Neuronal stem cell (in vitro differentiated cells): ENCODE measurements at regions not wholly inside any gene's neighbourhood (a gene's known extent, or its start where the extent isn't known, plus 50 kb on each side); places are given as distances from the start of the nearest gene placed in this dataset.

Experiments
- DNase-seq: peaks from one replicate; pipeline ENCODE4 v3.0.0-alpha.2; 2013; ENCODE audit warnings: low spot score
- H2AFZ ChIP-seq: one replicate; pipeline ENCODE4 v1.6.1; 2013; ENCODE audit warnings: mild to moderate bottlenecking, low read length, inconsistent platforms
- H2AK5ac ChIP-seq: 2 replicates; pipeline ENCODE4 v1.6.1; 2013; ENCODE audit warnings: low read depth, mild to moderate bottlenecking, inconsistent platforms, low read length, moderate library complexity, mixed read lengths
- H2BK120ac ChIP-seq: 2 replicates; pipeline ENCODE4 v1.6.1; 2013; ENCODE audit warnings: low read depth, mild to moderate bottlenecking, inconsistent platforms, low read length, moderate library complexity, mixed read lengths
- H2BK12ac ChIP-seq: one replicate; pipeline ENCODE4 v1.6.1; 2013; ENCODE audit warnings: low read length, inconsistent platforms
- H2BK15ac ChIP-seq: 2 replicates; pipeline ENCODE4 v1.6.1; 2013; ENCODE audit warnings: mild to moderate bottlenecking, low read length, inconsistent platforms, mixed read lengths
- H2BK5ac ChIP-seq: one replicate; pipeline ENCODE4 v1.6.1; 2013; ENCODE audit warnings: inconsistent platforms, mild to moderate bottlenecking, low read length, moderate library complexity
- H3K14ac ChIP-seq: one replicate; pipeline ENCODE4 v1.6.1; 2013; ENCODE audit warnings: low read length, inconsistent platforms
- H3K18ac ChIP-seq: 2 replicates; pipeline ENCODE4 v1.6.1; 2013; ENCODE audit warnings: low read length, inconsistent platforms
- H3K23ac ChIP-seq: 2 replicates; pipeline ENCODE4 v1.6.1; 2013; ENCODE audit warnings: low read depth, mild to moderate bottlenecking, mixed read lengths, low read length, inconsistent platforms; ENCODE audit not compliant: poor library complexity
- H3K27ac ChIP-seq: replicated peaks from 3 replicates; pipeline ENCODE4 v1.5.1; 2013; ENCODE audit warnings: low read length, inconsistent platforms
- H3K27me3 ChIP-seq, 3 experiments: 2 replicates each; pipeline ENCODE4 v1.6.1; 2013; ENCODE audit warnings: low read length in 3 of 3, mild to moderate bottlenecking in 2 of 3, inconsistent platforms in 1 of 3, low read depth in 1 of 3, mixed read lengths in 1 of 3, moderate library complexity in 1 of 3; ENCODE audit not compliant: control insufficient read depth in 3 of 3, insufficient read depth in 3 of 3
- H3K36me3 ChIP-seq, 2 donors: replicated peaks in 1 of 2; 2 replicates each; pipeline ENCODE4 v1.6.1; 2013; ENCODE audit warnings: low read length in 2 of 2; ENCODE audit not compliant: control insufficient read depth in 2 of 2, insufficient read depth in 2 of 2
- H3K4ac ChIP-seq: 2 replicates; pipeline ENCODE4 v1.6.1; 2013; ENCODE audit warnings: inconsistent platforms, mild to moderate bottlenecking, low read length, moderate library complexity
- H3K4me1 ChIP-seq, 2 donors: 1 replicate in 1 of 2; 2 replicates in 1 of 2; pipeline ENCODE4 v1.6.1; 2013; ENCODE audit warnings: low read length in 2 of 2, low read depth in 1 of 2; ENCODE audit not compliant: control insufficient read depth in 2 of 2, insufficient read depth in 1 of 2
- H3K4me2 ChIP-seq: one replicate; pipeline ENCODE4 v1.6.1; 2013; ENCODE audit warnings: mild to moderate bottlenecking, low read length, inconsistent platforms; ENCODE audit not compliant: insufficient read depth, poor library complexity, severe bottlenecking
- H3K4me3 ChIP-seq, 2 donors: 2 replicates each; pipeline ENCODE4 v1.5.1; 2013; ENCODE audit warnings: low read length in 2 of 2, mild to moderate bottlenecking in 2 of 2, inconsistent platforms in 1 of 2, moderate library complexity in 1 of 2
- H3K79me1 ChIP-seq: one replicate; pipeline ENCODE4 v1.6.1; 2013; ENCODE audit warnings: low read depth, mild to moderate bottlenecking, inconsistent platforms, low read length, moderate library complexity
- H3K9ac ChIP-seq: one replicate; pipeline ENCODE4 v1.6.1; 2013; ENCODE audit warnings: mild to moderate bottlenecking, low read depth, low read length, inconsistent platforms; ENCODE audit not compliant: poor library complexity
- H3K9me3 ChIP-seq, 2 donors: replicated peaks in 1 of 2; 2 replicates each; pipeline versions ENCODE3 to v1.6.1; 2013; ENCODE audit warnings: low read length in 2 of 2, mild to moderate bottlenecking in 2 of 2, inconsistent platforms in 1 of 2, low read depth in 1 of 2, mixed read lengths in 1 of 2, moderate library complexity in 1 of 2; ENCODE audit not compliant: control insufficient read depth in 2 of 2, insufficient read depth in 1 of 2
- H4K8ac ChIP-seq: one replicate; pipeline ENCODE4 v1.6.1; 2013; ENCODE audit warnings: low read depth, mild to moderate bottlenecking, inconsistent platforms, low read length, moderate library complexity
- H4K91ac ChIP-seq: one replicate; pipeline ENCODE4 v1.6.1; 2013; ENCODE audit warnings: low read length, low read depth, mild to moderate bottlenecking, inconsistent platforms; ENCODE audit not compliant: poor library complexity
- WGBS, 2 donors: extraction: QIAGEN DNeasy Blood & Tissue Kit; methylation state at CpG; one replicate each; pipeline ENCODE4 v1.1.7; 2013; ENCODE audit warnings: missing lambda C conversion rate in 2 of 2, mixed read lengths in 1 of 2; ENCODE audit not compliant: insufficient read length in 2 of 2, insufficient replicate concordance in 1 of 2; ENCODE audit errors: extremely low coverage in 2 of 2; 5-methylcytosine and 5-hydroxymethylcytosine counted together

- Histone ChIP-seq H4K8ac (no peak overlapping the region), H2BK120ac (no peak overlapping the region), H3K36me3 (no peaks in the 10 kb centered on the region), H3K23ac (no peak overlapping the region), H2BK12ac (no peak overlapping the region), H2BK5ac (no peak overlapping the region), H2BK15ac (no peak overlapping the region), H2AK5ac (no peak overlapping the region), H4K91ac (no peak overlapping the region), H3K27me3 (no peaks in the 10 kb centered on the region), H3K14ac (no peak overlapping the region), H3K9ac (no peak overlapping the region), H2AFZ (no peak overlapping the region), H3K18ac (no peak overlapping the region), H3K79me1 (no peaks in the 10 kb centered on the region), H3K4ac (no peak overlapping the region), H3K27ac (no peak overlapping the region), H3K9me3 (no peaks in the 10 kb centered on the region), H3K4me3 (no peak overlapping the region), H3K4me1 (no peaks in the 10 kb centered on the region), H3K4me2 (no peak overlapping the region)
- no peak for DNase-seq
- no CpG with 5 or more reads among the region's 3 CpGs for WGBS, 2 donors
Measured at GRCh38 chr4:45131020-45131419, 404.7 kb upstream of the GNPDA2 start.

- Histone ChIP-seq H3K14ac (no peak overlapping the region), H3K4ac (no peak overlapping the region), H3K23ac (no peak overlapping the region), H4K8ac (no peak overlapping the region), H3K9me3 (no peaks in the 10 kb centered on the region), H2BK15ac (no peak overlapping the region), H3K36me3 (no peaks in the 10 kb centered on the region), H2AK5ac (no peak overlapping the region), H2BK12ac (no peak overlapping the region), H3K9ac (no peak overlapping the region), H2AFZ (no peak overlapping the region), H2BK5ac (no peak overlapping the region), H3K27ac (no peak overlapping the region), H2BK120ac (no peak overlapping the region), H3K4me2 (no peak overlapping the region), H3K18ac (no peak overlapping the region), H3K27me3 (no peaks in the 10 kb centered on the region), H3K4me3 (no peak overlapping the region), H3K79me1 (no peaks in the 10 kb centered on the region), H4K91ac (no peak overlapping the region), H3K4me1 (no peaks in the 10 kb centered on the region)
- WGBS, 2 donors, result no CpG with 5 or more reads among the region's 2 CpGs
- no peak for DNase-seq
Measured at GRCh38 chr4:45122406-45122805, 396.1 kb upstream of the GNPDA2 start.

- H3K14ac ChIP-seq, result no peak overlapping the region
- H2BK5ac ChIP-seq, result no peak overlapping the region
- H3K4me3 ChIP-seq, result no peak overlapping the region
- H3K9ac ChIP-seq, result no peak overlapping the region
- no peak overlapping the region for H2AK5ac ChIP-seq
- H3K27me3 ChIP-seq, result no peaks in the 10 kb centered on the region
- H3K18ac ChIP-seq, result no peak overlapping the region
- no peak overlapping the region for H4K91ac ChIP-seq
- H2BK12ac ChIP-seq, result no peak overlapping the region
- no peak overlapping the region for H2BK15ac ChIP-seq
- no peak overlapping the region for H3K4me2 ChIP-seq
- no peaks in the 10 kb centered on the region for H3K9me3 ChIP-seq
- H3K79me1 ChIP-seq, result no peaks in the 10 kb centered on the region
- no CpG with 5 or more reads among the region's 2 CpGs for WGBS, 2 donors
- no peak overlapping the region for H4K8ac ChIP-seq
- H3K23ac ChIP-seq, result no peak overlapping the region
- H3K4ac ChIP-seq, result no peak overlapping the region
- H2BK120ac ChIP-seq, result no peak overlapping the region
- H3K27ac ChIP-seq, result no peak overlapping the region
- H3K36me3 ChIP-seq, result no peaks in the 10 kb centered on the region
- no peak for DNase-seq
- no peak overlapping the region for H2AFZ ChIP-seq
- no peaks in the 10 kb centered on the region for H3K4me1 ChIP-seq
Measured at GRCh38 chr4:45121426-45121975, 395.1 kb upstream of the GNPDA2 start.

- no peak overlapping the region for H2AFZ ChIP-seq
- H3K18ac ChIP-seq, result no peak overlapping the region
- no peaks in the 10 kb centered on the region for H3K79me1 ChIP-seq
- H2AK5ac ChIP-seq, result no peak overlapping the region
- no peak overlapping the region for H2BK120ac ChIP-seq
- no peak overlapping the region for H3K4ac ChIP-seq
- H3K9ac ChIP-seq, result no peak overlapping the region
- no peak overlapping the region for H2BK5ac ChIP-seq
- no CpG with 5 or more reads among the region's 3 CpGs for WGBS, 2 donors
- DNase-seq, result no peak
- no peaks in the 10 kb centered on the region for H3K27me3 ChIP-seq
- no peak overlapping the region for H4K91ac ChIP-seq
- H3K4me3 ChIP-seq, result no peak overlapping the region
- no peak overlapping the region for H3K23ac ChIP-seq
- H2BK15ac ChIP-seq, result no peak overlapping the region
- H4K8ac ChIP-seq, result no peak overlapping the region
- no peaks in the 10 kb centered on the region for H3K4me1 ChIP-seq
- H3K9me3 ChIP-seq, result no peaks in the 10 kb centered on the region
- H3K4me2 ChIP-seq, result no peak overlapping the region
- no peak overlapping the region for H3K27ac ChIP-seq
- no peak overlapping the region for H2BK12ac ChIP-seq
- no peaks in the 10 kb centered on the region for H3K36me3 ChIP-seq
- no peak overlapping the region for H3K14ac ChIP-seq
Measured at GRCh38 chr4:45120163-45120562, 393.8 kb upstream of the GNPDA2 start.
